WI38 (cell line): ENCODE measurements at regions not wholly inside any gene's neighbourhood (a gene's known extent, or its start where the extent isn't known, plus 50 kb on each side); places are given as distances from the start of the nearest gene placed in this dataset.

Experiments used
- H3K4me3 ChIP-seq: 2 replicates; pipeline ENCODE4 v1.5.1; 2011; ENCODE audit warnings: low read depth, mild to moderate bottlenecking, control low read depth, low read length
- TF ChIP-seq, protein P1 (sequence below): IDR thresholded peaks from 2 replicates; pipeline ENCODE4 v1.5.1; 2012; ENCODE audit warnings: low read depth, mild to moderate bottlenecking, control low read depth, low read length

DNA sequence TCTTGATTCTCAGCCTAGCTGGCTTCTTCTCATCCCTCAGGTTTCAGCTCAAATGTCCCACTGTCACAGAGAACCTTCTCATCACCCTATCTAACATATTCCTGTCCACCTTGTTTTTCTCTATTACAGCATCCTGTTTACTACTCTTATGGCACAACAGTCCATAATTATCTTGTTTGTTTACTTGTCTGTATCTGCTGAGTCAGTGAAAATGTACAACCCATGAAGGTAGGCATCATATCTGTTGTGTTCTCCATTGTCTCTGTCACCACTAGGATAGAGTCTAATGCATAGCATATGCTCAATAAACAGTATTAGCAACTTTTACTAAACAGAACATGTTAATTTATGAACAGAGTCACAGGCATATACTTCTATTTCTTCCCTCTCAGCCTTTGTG is 261.7 kb downstream of the ETAA1 start:
- TF ChIP-seq, protein P1, sequence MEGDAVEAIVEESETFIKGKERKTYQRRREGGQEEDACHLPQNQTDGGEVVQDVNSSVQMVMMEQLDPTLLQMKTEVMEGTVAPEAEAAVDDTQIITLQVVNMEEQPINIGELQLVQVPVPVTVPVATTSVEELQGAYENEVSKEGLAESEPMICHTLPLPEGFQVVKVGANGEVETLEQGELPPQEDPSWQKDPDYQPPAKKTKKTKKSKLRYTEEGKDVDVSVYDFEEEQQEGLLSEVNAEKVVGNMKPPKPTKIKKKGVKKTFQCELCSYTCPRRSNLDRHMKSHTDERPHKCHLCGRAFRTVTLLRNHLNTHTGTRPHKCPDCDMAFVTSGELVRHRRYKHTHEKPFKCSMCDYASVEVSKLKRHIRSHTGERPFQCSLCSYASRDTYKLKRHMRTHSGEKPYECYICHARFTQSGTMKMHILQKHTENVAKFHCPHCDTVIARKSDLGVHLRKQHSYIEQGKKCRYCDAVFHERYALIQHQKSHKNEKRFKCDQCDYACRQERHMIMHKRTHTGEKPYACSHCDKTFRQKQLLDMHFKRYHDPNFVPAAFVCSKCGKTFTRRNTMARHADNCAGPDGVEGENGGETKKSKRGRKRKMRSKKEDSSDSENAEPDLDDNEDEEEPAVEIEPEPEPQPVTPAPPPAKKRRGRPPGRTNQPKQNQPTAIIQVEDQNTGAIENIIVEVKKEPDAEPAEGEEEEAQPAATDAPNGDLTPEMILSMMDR = no peak
- no peak overlapping the region for H3K4me3 ChIP-seq

DNA sequence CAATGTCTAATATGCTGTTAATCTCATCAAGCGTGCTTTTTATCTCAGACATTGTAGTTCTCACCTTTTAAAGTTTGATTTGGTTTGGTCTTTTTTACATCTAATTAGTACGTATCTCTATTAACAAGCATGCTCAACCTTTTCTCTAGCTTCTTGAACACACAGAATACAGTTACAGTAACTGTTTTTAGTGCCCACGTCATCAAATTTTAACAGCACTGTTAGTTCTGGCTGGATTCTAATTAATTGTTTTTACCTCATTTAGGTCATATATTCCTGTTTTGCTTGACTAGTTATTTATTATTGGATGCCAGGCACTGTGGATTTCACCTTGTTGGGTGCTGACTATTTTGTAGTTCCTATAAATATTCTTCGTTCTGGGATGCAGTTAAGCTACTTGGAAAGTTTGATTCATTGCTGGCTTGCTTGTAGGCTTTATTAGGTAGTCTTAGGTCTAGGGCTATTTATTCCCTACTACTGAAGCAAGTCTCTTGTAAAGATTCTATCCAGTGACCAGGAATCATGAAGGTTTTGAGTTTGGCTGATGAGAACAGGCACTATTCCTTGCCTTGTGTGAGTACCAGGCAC is 263.0 kb downstream of the ETAA1 start:
- H3K4me3 ChIP-seq = no peak overlapping the region
- TF ChIP-seq, protein P1 = no peak

DNA sequence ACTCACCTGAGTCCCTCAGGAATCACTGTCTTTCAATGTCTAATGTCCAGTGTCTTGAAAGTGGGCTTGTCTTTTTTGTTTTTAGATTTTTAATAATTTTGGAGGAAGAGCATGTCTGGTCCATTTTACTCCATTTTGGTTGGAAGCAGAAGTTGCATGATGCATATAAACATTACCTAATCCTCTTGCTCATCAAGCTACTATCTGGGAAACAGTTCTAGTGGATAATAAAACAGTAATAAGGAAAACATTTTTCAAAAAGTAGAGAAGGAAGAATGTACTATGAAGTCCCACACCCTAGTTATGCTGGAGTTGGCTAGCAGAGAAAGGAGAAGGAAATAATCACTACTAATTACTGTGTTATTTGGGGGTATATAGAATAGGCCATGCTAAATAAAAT is 263.7 kb downstream of the ETAA1 start:
- TF ChIP-seq, protein P1 = no peak
- no peak overlapping the region for H3K4me3 ChIP-seq

DNA sequence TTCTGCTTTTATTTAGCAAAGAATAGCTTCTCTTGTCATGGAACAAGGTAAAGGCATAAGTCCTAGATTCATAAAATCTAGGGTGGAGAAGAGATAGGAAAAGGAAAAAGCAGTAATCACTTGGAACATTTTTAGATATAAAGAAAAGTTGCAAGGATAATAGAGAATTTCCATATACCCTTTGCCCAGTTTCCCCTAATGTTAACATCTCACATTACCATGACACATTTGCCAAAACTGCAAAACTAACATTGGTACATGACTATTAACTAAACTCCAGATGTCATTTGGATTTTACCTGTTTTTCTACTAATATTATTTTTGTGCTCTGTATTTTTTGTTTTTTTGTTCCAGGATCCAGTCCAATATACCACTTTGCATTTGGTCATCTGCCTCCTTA is 265.1 kb downstream of the ETAA1 start:
- TF ChIP-seq, protein P1 = no peak

DNA sequence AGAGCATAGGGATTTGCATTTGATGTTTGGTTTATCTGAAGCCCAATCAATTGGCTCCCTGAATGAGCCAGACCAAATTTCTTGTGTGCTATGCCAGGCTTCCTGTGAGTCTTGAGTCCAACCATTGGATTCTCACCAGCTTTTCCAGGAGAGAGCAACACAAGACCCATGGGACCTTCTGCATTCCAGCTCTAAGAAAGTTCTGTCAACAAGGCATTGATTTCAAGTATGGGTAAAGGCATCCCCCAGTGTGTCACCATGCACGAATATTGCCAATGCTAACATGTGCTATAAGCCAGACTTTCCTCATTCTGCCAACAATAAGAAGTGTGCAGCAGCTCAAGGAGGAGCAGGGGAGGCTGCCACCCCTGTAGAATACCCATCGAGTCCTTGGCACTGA is 266.6 kb downstream of the ETAA1 start:
- TF ChIP-seq, protein P1 = no peak
- H3K4me3 ChIP-seq = no peak overlapping the region

More for the DNA sequence above, 265.1 kb downstream of the ETAA1 start:
- H3K4me3 ChIP-seq = no peak overlapping the region

DNA sequence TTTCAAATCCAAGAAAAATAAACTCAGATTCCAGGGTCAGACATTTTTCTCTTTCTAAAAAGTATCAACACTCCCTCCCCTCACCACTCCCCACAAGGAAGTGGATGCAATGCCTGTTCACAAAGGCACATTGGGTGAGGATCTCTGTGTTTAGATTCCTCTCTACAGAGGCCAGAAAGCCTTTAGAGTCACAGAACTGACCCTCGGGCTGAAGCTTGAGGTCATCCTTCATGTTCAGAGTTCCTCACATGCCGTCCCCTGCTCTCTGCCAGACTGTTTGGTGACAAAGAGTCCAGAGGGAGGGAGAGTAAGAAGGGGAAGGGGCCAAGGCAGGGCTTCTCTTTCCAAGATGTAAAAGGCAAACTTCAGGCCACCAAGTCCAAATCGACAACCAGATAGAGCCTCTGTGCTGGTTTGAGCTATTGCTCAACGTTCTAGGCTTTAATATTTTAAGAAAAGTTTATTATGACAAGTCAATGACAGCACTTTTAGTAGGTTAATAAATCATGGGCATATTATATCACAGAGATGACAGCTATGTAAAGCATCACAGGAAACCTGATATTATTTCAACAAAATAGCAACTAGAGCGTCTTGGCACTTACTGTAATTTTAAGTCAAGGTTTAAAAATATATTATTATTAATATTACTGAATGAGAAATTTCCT is 269.4 kb downstream of the ETAA1 start:
- H3K4me3 ChIP-seq = no peak overlapping the region
- TF ChIP-seq, protein P1 = no peak

DNA sequence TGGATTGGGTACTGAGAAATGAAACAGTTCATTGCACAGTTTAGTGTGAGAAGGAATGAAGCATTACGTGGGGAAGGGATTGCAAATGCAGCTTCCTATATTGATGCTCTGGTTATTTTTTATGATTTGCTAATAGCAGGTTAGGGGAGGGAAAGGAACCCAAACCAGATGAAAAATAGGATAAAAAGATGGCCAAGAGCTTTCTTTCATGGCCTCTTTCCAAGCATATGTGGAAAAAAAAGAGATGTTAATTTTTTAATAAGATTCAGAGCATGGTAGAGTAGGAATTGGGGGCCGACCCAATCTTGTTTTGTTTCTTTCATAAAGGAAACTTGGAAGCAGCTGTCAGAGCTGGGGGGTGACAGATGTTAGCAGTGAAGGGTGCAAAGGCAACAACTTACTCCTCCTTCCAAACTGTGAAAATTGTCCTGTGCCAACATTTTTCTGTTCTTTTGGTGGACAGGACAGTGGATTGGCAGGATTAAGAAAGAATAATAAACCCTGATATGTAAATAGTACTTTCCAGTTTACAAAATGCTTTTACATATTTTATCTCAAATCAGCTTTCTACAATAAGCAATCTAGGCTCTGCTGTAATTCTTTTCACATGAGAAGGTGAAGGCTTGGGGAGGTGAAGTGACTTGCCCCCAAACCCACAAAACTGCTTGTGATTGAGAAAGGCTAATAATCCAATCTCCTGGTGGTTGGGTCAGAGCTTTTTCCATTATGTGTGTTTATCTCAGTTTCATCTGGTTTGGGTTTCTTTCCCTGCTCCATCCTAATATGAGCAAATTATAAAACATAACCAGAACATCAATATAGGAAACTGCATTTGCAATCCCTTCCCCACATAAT is 270.1 kb downstream of the ETAA1 start:
- no peak overlapping the region for H3K4me3 ChIP-seq
- TF ChIP-seq, protein P1 = no peak
